H1 (cell line): ENCODE measurements at regions not wholly inside any gene's neighbourhood (a gene's known extent, or its start where the extent isn't known, plus 50 kb on each side); places are given as distances from the start of the nearest gene placed in this dataset.

Experiments used
- CTCF ChIA-PET: fragments of 300-600 bp; sonication (Branson Sonifier 250); formaldehyde crosslinking; loops from one replicate; lab custom pipeline; 2021; ENCODE audit not compliant: partially characterized antibody; lab: Charles Lee
- POLR2A ChIA-PET: fragments of 300-600 bp; sonication (Branson Sonifier 250); formaldehyde crosslinking; loops from one replicate; lab custom pipeline; 2021; ENCODE audit warnings: inconsistent platforms; ENCODE audit not compliant: partially characterized antibody; lab: Charles Lee
- DNase-seq, 2 experiments: peaks; one replicate each; pipeline versions ENCODE4 v3.0.0 to v3.0.0-alpha.2; 2010 to 2022; ENCODE audit warnings: low spot score in 2 of 2, low read depth in 1 of 2, mixed read lengths in 1 of 2
- FAIRE-seq: peaks from 2 replicates; lab custom pipeline; 2011; peaks lifted over from hg19 to GRCh38; lab: Jason Lieb, UNC
- H2AFZ ChIP-seq: 2 replicates; pipeline ENCODE4 v1.8.1; 2012; ENCODE audit warnings: low read length, inconsistent platforms
- H2AK5ac ChIP-seq: 2 replicates; pipeline ENCODE4 v1.6.1; 2013; ENCODE audit warnings: low read depth, low read length
- H2BK120ac ChIP-seq: replicated peaks from 2 replicates; pipeline ENCODE3; 2013; ENCODE audit warnings: low read depth, low read length, inconsistent platforms
- H2BK12ac ChIP-seq: 2 replicates; pipeline ENCODE4 v1.6.1; 2013; ENCODE audit warnings: low read depth, low read length
- H2BK15ac ChIP-seq: 2 replicates; pipeline ENCODE4 v1.6.1; 2013; ENCODE audit warnings: low read length
- H2BK20ac ChIP-seq: 2 replicates; pipeline ENCODE4 v1.6.1; 2013; ENCODE audit warnings: low read length
- H2BK5ac ChIP-seq: 2 replicates; pipeline ENCODE4 v1.6.1; 2013; ENCODE audit warnings: low read depth, low read length
- H3K14ac ChIP-seq: 2 replicates; pipeline ENCODE4 v1.6.1; 2013; ENCODE audit warnings: inconsistent platforms; ENCODE audit not compliant: insufficient read length
- H3K18ac ChIP-seq: 2 replicates; pipeline ENCODE4 v1.6.1; 2013; ENCODE audit warnings: low read length; ENCODE audit errors: extremely low read depth
- H3K23ac ChIP-seq: 2 replicates; pipeline ENCODE4 v1.6.1; 2013; ENCODE audit warnings: inconsistent platforms; ENCODE audit not compliant: insufficient read length
- H3K23me2 ChIP-seq: 2 replicates; pipeline ENCODE4 v1.6.1; 2013; ENCODE audit warnings: low read depth, low read length
- H3K27ac ChIP-seq: 2 replicates; pipeline ENCODE4 v1.6.1; 2011; ENCODE audit warnings: low read depth, low read length, inconsistent platforms
- H3K27me3 ChIP-seq, 4 experiments: replicated peaks in 1 of 4; 1 replicate in 1 of 4; 2 replicates in 3 of 4; pipeline versions ENCODE4 v1.6.1 to v1.8.1; 2011 to 2013; ENCODE audit warnings: low read length in 3 of 4, mild to moderate bottlenecking in 3 of 4, inconsistent platforms in 2 of 4, mixed read lengths in 2 of 4, moderate library complexity in 1 of 4; ENCODE audit not compliant: control insufficient read depth in 3 of 4, insufficient read depth in 3 of 4; ENCODE audit errors: extremely low read depth in 1 of 4
- H3K36me3 ChIP-seq, 4 experiments: 2 replicates each; pipeline versions ENCODE4 v1.6.1 to v1.8.1; 2011 to 2013; ENCODE audit warnings: mild to moderate bottlenecking in 4 of 4, low read length in 3 of 4, moderate library complexity in 2 of 4, control low read depth in 1 of 4, inconsistent platforms in 1 of 4; ENCODE audit not compliant: insufficient read depth in 4 of 4, control insufficient read depth in 2 of 4
- H3K4ac ChIP-seq: replicated peaks from 2 replicates; pipeline ENCODE3; 2013; ENCODE audit warnings: low read length, low read depth, mixed read lengths, inconsistent platforms; ENCODE audit not compliant: insufficient read length
- H3K4me1 ChIP-seq, 4 experiments: replicated peaks in 1 of 4; 1 replicate in 1 of 4; 2 replicates in 3 of 4; pipeline versions ENCODE4 v1.6.1 to v1.8.1; 2011 to 2013; ENCODE audit warnings: low read length in 3 of 4, inconsistent platforms in 2 of 4, mixed read lengths in 1 of 4; ENCODE audit not compliant: insufficient read depth in 4 of 4, control insufficient read depth in 3 of 4
- H3K4me2 ChIP-seq, 2 experiments: 2 replicates each; pipeline versions ENCODE4 v1.6.1 to v1.8.1; 2011 to 2013; ENCODE audit warnings: low read depth in 2 of 2, low read length in 2 of 2, control low read depth in 1 of 2, inconsistent platforms in 1 of 2, mild to moderate bottlenecking in 1 of 2; ENCODE audit not compliant: insufficient read depth in 1 of 2
- H3K4me3 ChIP-seq, 4 experiments: fragments of 200-600, 300-600 bp in 1 of 4; sonication (generic), shearing (Covaris generic), sonication (Bioruptor Twin) in 1 of 4; 2 replicates each; pipeline versions ENCODE4 v1.5.1 to v1.8.1; 2011 to 2016; ENCODE audit warnings: low read length in 4 of 4, low read depth in 3 of 4, control low read depth in 2 of 4, inconsistent platforms in 2 of 4, mild to moderate bottlenecking in 2 of 4, mixed read lengths in 1 of 4, moderate library complexity in 1 of 4; ENCODE audit not compliant: insufficient read depth in 2 of 4; ENCODE audit errors: extremely low read depth in 1 of 4
- H3K56ac ChIP-seq: replicated peaks from 2 replicates; pipeline ENCODE3; 2013; ENCODE audit warnings: low read depth, mild to moderate bottlenecking, mixed read lengths, low read length, inconsistent platforms; ENCODE audit not compliant: insufficient read length
- H3K79me1 ChIP-seq: 2 replicates; pipeline ENCODE4 v1.6.1; 2013; ENCODE audit warnings: low read depth, low read length, control low read depth
- H3K79me2 ChIP-seq, 2 experiments: 2 replicates each; pipeline versions ENCODE4 v1.6.1 to v1.8.1; 2012 to 2013; ENCODE audit warnings: low read length in 2 of 2, mild to moderate bottlenecking in 2 of 2, inconsistent platforms in 1 of 2; ENCODE audit not compliant: insufficient read depth in 2 of 2, control insufficient read depth in 1 of 2
- H3K9ac ChIP-seq, 4 experiments: replicated peaks in 1 of 4; 1 replicate in 1 of 4; 2 replicates in 3 of 4; pipeline versions ENCODE4 v1.6.1 to v1.8.1; 2011 to 2013; ENCODE audit warnings: low read depth in 3 of 4, low read length in 3 of 4, control low read depth in 2 of 4, mild to moderate bottlenecking in 2 of 4, moderate library complexity in 2 of 4, inconsistent platforms in 1 of 4; ENCODE audit errors: extremely low read depth in 1 of 4
- H3K9me3 ChIP-seq, 2 experiments: 2 replicates each; pipeline versions ENCODE4 v1.6.1 to v1.8.1; 2012 to 2013; ENCODE audit warnings: mild to moderate bottlenecking in 2 of 2, moderate library complexity in 2 of 2, control low read depth in 1 of 2, inconsistent platforms in 1 of 2, low read depth in 1 of 2, low read length in 1 of 2, mixed read lengths in 1 of 2; ENCODE audit not compliant: insufficient read depth in 2 of 2
- H4K20me1 ChIP-seq, 2 experiments: replicated peaks in 1 of 2; 2 replicates each; pipeline versions ENCODE3 to v1.8.1; 2011 to 2013; ENCODE audit warnings: inconsistent platforms in 2 of 2, low read length in 2 of 2, mild to moderate bottlenecking in 1 of 2; ENCODE audit not compliant: insufficient read depth in 2 of 2, control insufficient read depth in 1 of 2
- H4K5ac ChIP-seq: 2 replicates; pipeline ENCODE4 v1.6.1; 2013; ENCODE audit warnings: low read length, low read depth, mixed read lengths, inconsistent platforms; ENCODE audit not compliant: insufficient read length
- H4K8ac ChIP-seq: 2 replicates; pipeline ENCODE4 v1.8.0; 2013; ENCODE audit warnings: mild to moderate bottlenecking, moderate library complexity, low read length, inconsistent platforms; ENCODE audit not compliant: insufficient read depth; ENCODE audit errors: extremely low read depth
- H4K91ac ChIP-seq: replicated peaks from 2 replicates; pipeline ENCODE3; 2013; ENCODE audit warnings: low read length, mixed read lengths, inconsistent platforms; ENCODE audit not compliant: insufficient read length
- JUN ChIP-seq: IDR thresholded peaks from 2 replicates; pipeline ENCODE4 v1.6.1; 2011; ENCODE audit warnings: low read depth, mild to moderate bottlenecking, improper control_type of control experiment, low read length
- KDM1A ChIP-seq: fragments of 200-600, 300-600 bp; sonication (generic); IDR thresholded peaks from 2 replicates; pipeline ENCODE4 v1.7.1; 2016; ENCODE audit warnings: mild to moderate bottlenecking, low read length, borderline replicate concordance
- POU5F1 ChIP-seq: IDR thresholded peaks from 2 replicates; pipeline ENCODE4 v1.6.1; 2011; ENCODE audit warnings: low read depth, mild to moderate bottlenecking, low read length, moderate library complexity
- SIRT6 ChIP-seq: IDR thresholded peaks from one replicate; pipeline ENCODE4 v1.7.1; 2012; ENCODE audit warnings: low read length, inconsistent platforms

GRCh38 chr9:85310573-85310972 is 431.2 kb downstream of the AGTPBP1 start:
- no peak overlapping the region for H2BK120ac ChIP-seq
- H2BK15ac ChIP-seq, result no peak overlapping the region
- no peak overlapping the region for H2BK20ac ChIP-seq
- no peak overlapping the region for H3K4ac ChIP-seq
- H3K9me3 ChIP-seq, result peaks cover 7% of the 10 kb centered on the region in 2 experiments; a peak in 3 of 4 replicates
- H2BK5ac ChIP-seq, result no peak overlapping the region
- no peak for DNase-seq
- no peak overlapping the region for H3K9ac ChIP-seq
- H2AFZ ChIP-seq, result no peak overlapping the region
- H3K4me2 ChIP-seq, result no peak overlapping the region
- no peaks in the 10 kb centered on the region for H3K23me2 ChIP-seq
- no peak overlapping the region for H4K5ac ChIP-seq
- no peak overlapping the region for H3K23ac ChIP-seq
- H3K27me3 ChIP-seq, result no peaks in the 10 kb centered on the region
- no peak overlapping the region for H2AK5ac ChIP-seq
- H3K18ac ChIP-seq, result no peak overlapping the region
- no peak overlapping the region for H2BK12ac ChIP-seq
- H4K91ac ChIP-seq, result no peak overlapping the region
- no peaks in the 10 kb centered on the region for H3K4me1 ChIP-seq
- no peaks in the 10 kb centered on the region for H3K36me3 ChIP-seq
- CTCF ChIA-PET, result interaction anchor here (1.4 kb wide), 1 partner anchor 22 kb away, joined by 4 read pairs; no protein-coding TSS in a partner anchor
- H3K79me2 ChIP-seq, result no peaks in the 10 kb centered on the region
- FAIRE-seq, result no peak
- H3K79me1 ChIP-seq, result no peaks in the 10 kb centered on the region
- H3K56ac ChIP-seq, result no peak overlapping the region
- POLR2A ChIA-PET, result no interaction called here
- no peak overlapping the region for H3K14ac ChIP-seq
- no peak overlapping the region for H3K4me3 ChIP-seq
- H4K8ac ChIP-seq, result no peak overlapping the region
- H3K27ac ChIP-seq, result no peak overlapping the region
- no peaks in the 10 kb centered on the region for H4K20me1 ChIP-seq
- TF ChIP-seq SIRT6 (no peak), POU5F1 (no peak), JUN (no peak), KDM1A (no peak)
